Neuronal stem cell (in vitro differentiated cells): ENCODE measurements at regions not wholly inside any gene's neighbourhood (a gene's known extent, or its start where the extent isn't known, plus 50 kb on each side); places are given as distances from the start of the nearest gene placed in this dataset.

Experiments
- DNase-seq: peaks from one replicate; pipeline ENCODE4 v3.0.0-alpha.2; 2013; ENCODE audit warnings: low spot score
- H2AFZ ChIP-seq: one replicate; pipeline ENCODE4 v1.6.1; 2013; ENCODE audit warnings: mild to moderate bottlenecking, low read length, inconsistent platforms
- H2AK5ac ChIP-seq: 2 replicates; pipeline ENCODE4 v1.6.1; 2013; ENCODE audit warnings: low read depth, mild to moderate bottlenecking, inconsistent platforms, low read length, moderate library complexity, mixed read lengths
- H2BK120ac ChIP-seq: 2 replicates; pipeline ENCODE4 v1.6.1; 2013; ENCODE audit warnings: low read depth, mild to moderate bottlenecking, inconsistent platforms, low read length, moderate library complexity, mixed read lengths
- H2BK12ac ChIP-seq: one replicate; pipeline ENCODE4 v1.6.1; 2013; ENCODE audit warnings: low read length, inconsistent platforms
- H2BK15ac ChIP-seq: 2 replicates; pipeline ENCODE4 v1.6.1; 2013; ENCODE audit warnings: mild to moderate bottlenecking, low read length, inconsistent platforms, mixed read lengths
- H2BK5ac ChIP-seq: one replicate; pipeline ENCODE4 v1.6.1; 2013; ENCODE audit warnings: inconsistent platforms, mild to moderate bottlenecking, low read length, moderate library complexity
- H3K14ac ChIP-seq: one replicate; pipeline ENCODE4 v1.6.1; 2013; ENCODE audit warnings: low read length, inconsistent platforms
- H3K18ac ChIP-seq: 2 replicates; pipeline ENCODE4 v1.6.1; 2013; ENCODE audit warnings: low read length, inconsistent platforms
- H3K23ac ChIP-seq: 2 replicates; pipeline ENCODE4 v1.6.1; 2013; ENCODE audit warnings: low read depth, mild to moderate bottlenecking, mixed read lengths, low read length, inconsistent platforms; ENCODE audit not compliant: poor library complexity
- H3K27ac ChIP-seq: replicated peaks from 3 replicates; pipeline ENCODE4 v1.5.1; 2013; ENCODE audit warnings: low read length, inconsistent platforms
- H3K27me3 ChIP-seq, 3 experiments: 2 replicates each; pipeline ENCODE4 v1.6.1; 2013; ENCODE audit warnings: low read length in 3 of 3, mild to moderate bottlenecking in 2 of 3, inconsistent platforms in 1 of 3, low read depth in 1 of 3, mixed read lengths in 1 of 3, moderate library complexity in 1 of 3; ENCODE audit not compliant: control insufficient read depth in 3 of 3, insufficient read depth in 3 of 3
- H3K36me3 ChIP-seq, 2 donors: replicated peaks in 1 of 2; 2 replicates each; pipeline ENCODE4 v1.6.1; 2013; ENCODE audit warnings: low read length in 2 of 2; ENCODE audit not compliant: control insufficient read depth in 2 of 2, insufficient read depth in 2 of 2
- H3K4ac ChIP-seq: 2 replicates; pipeline ENCODE4 v1.6.1; 2013; ENCODE audit warnings: inconsistent platforms, mild to moderate bottlenecking, low read length, moderate library complexity
- H3K4me1 ChIP-seq, 2 donors: 1 replicate in 1 of 2; 2 replicates in 1 of 2; pipeline ENCODE4 v1.6.1; 2013; ENCODE audit warnings: low read length in 2 of 2, low read depth in 1 of 2; ENCODE audit not compliant: control insufficient read depth in 2 of 2, insufficient read depth in 1 of 2
- H3K4me2 ChIP-seq: one replicate; pipeline ENCODE4 v1.6.1; 2013; ENCODE audit warnings: mild to moderate bottlenecking, low read length, inconsistent platforms; ENCODE audit not compliant: insufficient read depth, poor library complexity, severe bottlenecking
- H3K4me3 ChIP-seq, 2 donors: 2 replicates each; pipeline ENCODE4 v1.5.1; 2013; ENCODE audit warnings: low read length in 2 of 2, mild to moderate bottlenecking in 2 of 2, inconsistent platforms in 1 of 2, moderate library complexity in 1 of 2
- H3K79me1 ChIP-seq: one replicate; pipeline ENCODE4 v1.6.1; 2013; ENCODE audit warnings: low read depth, mild to moderate bottlenecking, inconsistent platforms, low read length, moderate library complexity
- H3K9ac ChIP-seq: one replicate; pipeline ENCODE4 v1.6.1; 2013; ENCODE audit warnings: mild to moderate bottlenecking, low read depth, low read length, inconsistent platforms; ENCODE audit not compliant: poor library complexity
- H3K9me3 ChIP-seq, 2 donors: replicated peaks in 1 of 2; 2 replicates each; pipeline versions ENCODE3 to v1.6.1; 2013; ENCODE audit warnings: low read length in 2 of 2, mild to moderate bottlenecking in 2 of 2, inconsistent platforms in 1 of 2, low read depth in 1 of 2, mixed read lengths in 1 of 2, moderate library complexity in 1 of 2; ENCODE audit not compliant: control insufficient read depth in 2 of 2, insufficient read depth in 1 of 2
- H4K8ac ChIP-seq: one replicate; pipeline ENCODE4 v1.6.1; 2013; ENCODE audit warnings: low read depth, mild to moderate bottlenecking, inconsistent platforms, low read length, moderate library complexity
- H4K91ac ChIP-seq: one replicate; pipeline ENCODE4 v1.6.1; 2013; ENCODE audit warnings: low read length, low read depth, mild to moderate bottlenecking, inconsistent platforms; ENCODE audit not compliant: poor library complexity
- WGBS, 2 donors: extraction: QIAGEN DNeasy Blood & Tissue Kit; methylation state at CpG; one replicate each; pipeline ENCODE4 v1.1.7; 2013; ENCODE audit warnings: missing lambda C conversion rate in 2 of 2, mixed read lengths in 1 of 2; ENCODE audit not compliant: insufficient read length in 2 of 2, insufficient replicate concordance in 1 of 2; ENCODE audit errors: extremely low coverage in 2 of 2; 5-methylcytosine and 5-hydroxymethylcytosine counted together

- no peak overlapping the region for H3K23ac ChIP-seq
- no peak overlapping the region for H3K4ac ChIP-seq
- no peaks in the 10 kb centered on the region for H3K36me3 ChIP-seq
- no peak overlapping the region for H3K4me2 ChIP-seq
- H2BK5ac ChIP-seq = no peak overlapping the region
- H2BK15ac ChIP-seq = no peak overlapping the region
- peaks cover 0 to 6% of the 10 kb centered on the region in 2 donors for H3K4me1 ChIP-seq
- no peak overlapping the region for H4K91ac ChIP-seq
- no peak overlapping the region for H3K14ac ChIP-seq
- no peak overlapping the region for H2AFZ ChIP-seq
- H3K9ac ChIP-seq = no peak overlapping the region
- peaks cover 0 to 3% of the 10 kb centered on the region in 2 donors for H3K9me3 ChIP-seq
- H3K18ac ChIP-seq = no peak overlapping the region
- H2BK120ac ChIP-seq = no peak overlapping the region
- no peaks in the 10 kb centered on the region for H3K79me1 ChIP-seq
- no peak overlapping the region for H2AK5ac ChIP-seq
- no peak overlapping the region for H3K4me3 ChIP-seq
- no peak for DNase-seq
- no peak overlapping the region for H2BK12ac ChIP-seq
- H3K27me3 ChIP-seq = no peaks in the 10 kb centered on the region
- H3K27ac ChIP-seq = no peak overlapping the region
- H4K8ac ChIP-seq = no peak overlapping the region
Measured at GRCh38 chr10:29209830-29210229, 79.0 kb upstream of the LYZL1 start.

- no peak overlapping the region for H3K18ac ChIP-seq
- WGBS, 2 donors = no CpG with 5 or more reads among the region's 2 CpGs
- no peak for DNase-seq
Measured at GRCh38 chr10:29210266-29210868, 78.5 kb upstream of the LYZL1 start.

GRCh38 chr10:29212597-29212996 lies 76.3 kb upstream of the LYZL1 start:
- Histone ChIP-seq H2BK120ac (no peak overlapping the region), H3K27ac (no peak overlapping the region), H4K91ac (no peak overlapping the region), H3K4me2 (no peak overlapping the region), H4K8ac (no peak overlapping the region), H2BK5ac (no peak overlapping the region), H2AK5ac (no peak overlapping the region), H3K79me1 (no peaks in the 10 kb centered on the region), H3K27me3 (no peaks in the 10 kb centered on the region), H3K18ac (no peak overlapping the region), H2BK12ac (no peak overlapping the region), H3K4me1 (no peaks in the 10 kb centered on the region), H3K9ac (no peak overlapping the region), H3K23ac (no peak overlapping the region), H3K9me3 (peaks cover 0 to 3% of the 10 kb centered on the region in 2 donors), H2BK15ac (no peak overlapping the region), H3K14ac (no peak overlapping the region), H3K4me3 (no peak overlapping the region), H2AFZ (no peak overlapping the region), H3K4ac (no peak overlapping the region), H3K36me3 (no peaks in the 10 kb centered on the region)
- WGBS, 2 donors = no CpG with 5 or more reads among the region's 3 CpGs
- no peak for DNase-seq

More at GRCh38 chr10:29210266-29210868, 78.5 kb upstream of the LYZL1 start:
- Histone ChIP-seq H2BK15ac (no peak overlapping the region), H3K79me1 (no peaks in the 10 kb centered on the region), H3K4me1 (peaks cover 0 to 3% of the 10 kb centered on the region in 2 donors), H3K9ac (no peak overlapping the region), H2BK120ac (no peak overlapping the region), H2AK5ac (no peak overlapping the region), H3K27me3 (no peaks in the 10 kb centered on the region), H3K23ac (no peak overlapping the region), H3K4me2 (no peak overlapping the region), H3K9me3 (peaks cover 0 to 3% of the 10 kb centered on the region in 2 donors), H2BK5ac (no peak overlapping the region), H2AFZ (no peak overlapping the region), H3K27ac (no peak overlapping the region), H2BK12ac (no peak overlapping the region), H4K8ac (no peak overlapping the region), H4K91ac (no peak overlapping the region), H3K4me3 (no peak overlapping the region), H3K4ac (no peak overlapping the region), H3K36me3 (no peaks in the 10 kb centered on the region), H3K14ac (no peak overlapping the region)

- H3K9ac ChIP-seq = no peak overlapping the region
- H3K79me1 ChIP-seq = no peaks in the 10 kb centered on the region
- no peak overlapping the region for H2AK5ac ChIP-seq
- no peak overlapping the region for H2BK5ac ChIP-seq
- H2BK12ac ChIP-seq = no peak overlapping the region
- no peak overlapping the region for H3K23ac ChIP-seq
- no peak overlapping the region for H3K14ac ChIP-seq
- WGBS, 2 donors = no CpG with 5 or more reads among the region's 3 CpGs
- H3K4me2 ChIP-seq = no peak overlapping the region
- H3K9me3 ChIP-seq = peaks cover 0 to 3% of the 10 kb centered on the region in 2 donors
- no peak for DNase-seq
- no peak overlapping the region for H3K4ac ChIP-seq
- no peak overlapping the region for H3K18ac ChIP-seq
- H3K4me1 ChIP-seq = peaks cover 0 to 2% of the 10 kb centered on the region in 2 donors
- no peak overlapping the region for H4K8ac ChIP-seq
- H4K91ac ChIP-seq = no peak overlapping the region
- H3K27ac ChIP-seq = no peak overlapping the region
- H3K36me3 ChIP-seq = no peaks in the 10 kb centered on the region
- H2BK120ac ChIP-seq = no peak overlapping the region
- H3K27me3 ChIP-seq = no peaks in the 10 kb centered on the region
- no peak overlapping the region for H2BK15ac ChIP-seq
- H2AFZ ChIP-seq = no peak overlapping the region
- H3K4me3 ChIP-seq = no peak overlapping the region
Measured at GRCh38 chr10:29214551-29214950, 74.3 kb upstream of the LYZL1 start.
